Endothelial cell of umbilical vein (primary cell): ENCODE measurements at regions not wholly inside any gene's neighbourhood (a gene's known extent, or its start where the extent isn't known, plus 50 kb on each side); places are given as distances from the start of the nearest gene placed in this dataset.
A peak's percentile ranks its signal among the peaks of the same experiment; 100 is the strongest.

Source experiments
- EZH2 ChIP-seq: IDR thresholded peaks from 2 replicates; pipeline ENCODE4 v1.6.1; 2012; ENCODE audit warnings: borderline replicate concordance, low read depth, mild to moderate bottlenecking, moderate library complexity, low read length, inconsistent platforms; ENCODE audit not compliant: severe bottlenecking
- FOS ChIP-seq: IDR thresholded peaks from 2 replicates; pipeline ENCODE4 v1.6.1; 2011; ENCODE audit warnings: mild to moderate bottlenecking, low read length, moderate library complexity, borderline replicate concordance; ENCODE audit not compliant: insufficient read depth
- POLR2AphosphoS5 ChIP-seq: IDR thresholded peaks from 2 replicates; pipeline ENCODE4 v1.6.1; 2012; ENCODE audit warnings: low read depth, mild to moderate bottlenecking, control low read depth, low read length, moderate library complexity; ENCODE audit not compliant: insufficient read depth
- TF ChIP-seq, protein P1 (sequence below), 2 donors: IDR thresholded peaks; 1 replicate in 1 of 2; 2 replicates in 1 of 2; pipeline ENCODE4 v1.5.1; 2011; ENCODE audit warnings: low read length in 2 of 2, mild to moderate bottlenecking in 2 of 2, moderate library complexity in 2 of 2, control low read depth in 1 of 2, inconsistent platforms in 1 of 2, low read depth in 1 of 2; ENCODE audit not compliant: insufficient read depth in 1 of 2; ENCODE audit errors: extremely low read depth in 1 of 2
- TF ChIP-seq, protein P2 (sequence below): IDR thresholded peaks from 2 replicates; pipeline ENCODE4 v1.6.1; 2011; ENCODE audit not compliant: insufficient read depth, insufficient read length

DNA sequence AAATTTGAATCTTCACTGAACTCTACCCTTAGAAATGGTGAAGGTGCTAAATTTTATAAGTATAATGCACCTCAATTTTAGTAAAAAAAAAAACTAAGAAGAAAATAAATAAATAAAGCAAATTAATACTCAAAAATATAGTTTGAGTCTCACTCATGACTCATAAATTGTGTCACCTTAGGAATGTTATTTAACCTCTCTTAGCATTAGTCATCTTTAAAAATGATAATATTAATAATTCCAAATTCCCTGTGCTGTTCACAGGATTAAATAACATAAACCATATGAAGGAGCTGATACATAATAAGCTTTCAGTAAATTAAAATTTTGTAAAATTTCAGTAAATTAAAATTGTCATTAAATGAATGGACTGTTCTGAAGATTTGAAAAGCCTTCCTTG lies 339.8 kb upstream of the RGMB start:
- TF ChIP-seq, protein P1, sequence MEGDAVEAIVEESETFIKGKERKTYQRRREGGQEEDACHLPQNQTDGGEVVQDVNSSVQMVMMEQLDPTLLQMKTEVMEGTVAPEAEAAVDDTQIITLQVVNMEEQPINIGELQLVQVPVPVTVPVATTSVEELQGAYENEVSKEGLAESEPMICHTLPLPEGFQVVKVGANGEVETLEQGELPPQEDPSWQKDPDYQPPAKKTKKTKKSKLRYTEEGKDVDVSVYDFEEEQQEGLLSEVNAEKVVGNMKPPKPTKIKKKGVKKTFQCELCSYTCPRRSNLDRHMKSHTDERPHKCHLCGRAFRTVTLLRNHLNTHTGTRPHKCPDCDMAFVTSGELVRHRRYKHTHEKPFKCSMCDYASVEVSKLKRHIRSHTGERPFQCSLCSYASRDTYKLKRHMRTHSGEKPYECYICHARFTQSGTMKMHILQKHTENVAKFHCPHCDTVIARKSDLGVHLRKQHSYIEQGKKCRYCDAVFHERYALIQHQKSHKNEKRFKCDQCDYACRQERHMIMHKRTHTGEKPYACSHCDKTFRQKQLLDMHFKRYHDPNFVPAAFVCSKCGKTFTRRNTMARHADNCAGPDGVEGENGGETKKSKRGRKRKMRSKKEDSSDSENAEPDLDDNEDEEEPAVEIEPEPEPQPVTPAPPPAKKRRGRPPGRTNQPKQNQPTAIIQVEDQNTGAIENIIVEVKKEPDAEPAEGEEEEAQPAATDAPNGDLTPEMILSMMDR (IDR thresholded peaks at IDR 0.05; ENCODE audit: extremely low read depth in 1 of 2, insufficient read depth in 1 of 2, low read depth in 1 of 2, low read length in 2 of 2): no peak
- TF ChIP-seq EZH2 (no peak), POLR2AphosphoS5 (no peak), FOS (peak; percentile 81)
- TF ChIP-seq, protein P2, sequence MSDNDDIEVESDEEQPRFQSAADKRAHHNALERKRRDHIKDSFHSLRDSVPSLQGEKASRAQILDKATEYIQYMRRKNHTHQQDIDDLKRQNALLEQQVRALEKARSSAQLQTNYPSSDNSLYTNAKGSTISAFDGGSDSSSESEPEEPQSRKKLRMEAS: no peak
